DOHH2 (cell line): ENCODE measurements at regions not wholly inside any gene's neighbourhood (a gene's known extent, or its start where the extent isn't known, plus 50 kb on each side); places are given as distances from the start of the nearest gene placed in this dataset.

ENCODE experiments used
- CTCF ChIP-seq: fragments of 200-600 bp; sonication (generic); IDR thresholded peaks from one replicate; pipeline ENCODE4 v1.5.1; 2014; ENCODE audit warnings: antibody characterized with exemption, mild to moderate bottlenecking, low read depth, low read length; ENCODE audit not compliant: poor library complexity, severe bottlenecking
- EZH2phosphoT487 ChIP-seq: fragments of 200-600 bp; sonication (generic); IDR thresholded peaks from 2 replicates; pipeline ENCODE4 v1.6.1; 2017; ENCODE audit warnings: borderline replicate concordance, mild to moderate bottlenecking, antibody characterized with exemption, low read length, moderate library complexity, mixed read lengths

- TF ChIP-seq EZH2phosphoT487 (no peak), CTCF (no peak)
Observed at GRCh38 chr4:56184214-56184613, 203.1 kb downstream of the AASDH start.
